Neural cell (in vitro differentiated cells): ENCODE measurements at regions not wholly inside any gene's neighbourhood (a gene's known extent, or its start where the extent isn't known, plus 50 kb on each side); places are given as distances from the start of the nearest gene placed in this dataset.

Experiments
- H2AFZ ChIP-seq: fragments of 200-600, 300-800 bp; sonication (generic), shearing (Covaris generic); 2 replicates; pipeline ENCODE4 v1.6.0; 2014; ENCODE audit warnings: low read depth, mild to moderate bottlenecking, antibody characterized with exemption, low read length, moderate library complexity
- H3F3A ChIP-seq: fragments of 200-600 bp; shearing (Covaris generic); 2 replicates; pipeline ENCODE4 v1.6.1; 2016; ENCODE audit warnings: mild to moderate bottlenecking, moderate library complexity, mixed read lengths, antibody characterized with exemption, low read length; ENCODE audit not compliant: insufficient read depth, poor library complexity, severe bottlenecking
- H3K27ac ChIP-seq: fragments of 200-600, 300-800 bp; sonication (generic), shearing (Covaris generic); 2 replicates; pipeline ENCODE4 v1.5.1; 2014; ENCODE audit warnings: mild to moderate bottlenecking, low read length, moderate library complexity
- H3K27me3 ChIP-seq: fragments of 300-800, 200-600 bp; sonication (generic), shearing (Covaris generic); 2 replicates; pipeline ENCODE4 v1.6.0; 2014; ENCODE audit warnings: mild to moderate bottlenecking, low read depth, low read length, moderate library complexity; ENCODE audit not compliant: insufficient read depth
- H3K36me3 ChIP-seq: fragments of 300-800, 200-600 bp; sonication (generic), shearing (Covaris generic); 2 replicates; pipeline ENCODE4 v1.5.1; 2014; ENCODE audit warnings: mild to moderate bottlenecking, antibody characterized with exemption, low read length, moderate library complexity; ENCODE audit not compliant: insufficient read depth
- H3K4me2 ChIP-seq: fragments of 300-800, 200-600 bp; sonication (generic), shearing (Covaris generic); 2 replicates; pipeline ENCODE4 v1.6.0; 2014; ENCODE audit warnings: mild to moderate bottlenecking, low read length
- H3K4me3 ChIP-seq: fragments of 300-800, 200-600 bp; sonication (generic), shearing (Covaris generic); 2 replicates; pipeline ENCODE4 v1.5.1; 2014; ENCODE audit warnings: mild to moderate bottlenecking, low read length, moderate library complexity
- H3K79me2 ChIP-seq: fragments of 200-600 bp; shearing (Covaris generic); replicated peaks from 2 replicates; pipeline ENCODE4 v1.6.0; 2014; ENCODE audit warnings: mild to moderate bottlenecking, low read length, moderate library complexity; ENCODE audit not compliant: insufficient read depth
- H3K9ac ChIP-seq: fragments of 300-800, 200-600 bp; sonication (generic), shearing (Covaris generic); 2 replicates; pipeline ENCODE4 v1.6.1; 2016; ENCODE audit warnings: mild to moderate bottlenecking, low read length, mixed read lengths
- H3K9me2 ChIP-seq: fragments of 200-600 bp; shearing (Covaris generic); 2 replicates; pipeline ENCODE4 v1.6.1; 2016; ENCODE audit warnings: mild to moderate bottlenecking, low read length, mixed read lengths; ENCODE audit not compliant: insufficient read depth
- H3K9me3 ChIP-seq: fragments of 200-600, 300-800 bp; sonication (generic), shearing (Covaris generic); 2 replicates; pipeline ENCODE4 v1.6.1; 2016; ENCODE audit warnings: mild to moderate bottlenecking, mixed run types, low read length, moderate library complexity, mixed read lengths
- H4K20me1 ChIP-seq: fragments of 200-600 bp; shearing (Covaris generic); 2 replicates; pipeline ENCODE4 v1.6.1; 2016; ENCODE audit warnings: mild to moderate bottlenecking, mixed run types; ENCODE audit not compliant: insufficient read depth
- EP300 ChIP-seq: fragments of 450-650 bp; conservative IDR thresholded peaks from 2 replicates; pipeline ENCODE4 v1.6.1; 2014; ENCODE audit warnings: antibody characterized with exemption, mild to moderate bottlenecking, moderate library complexity; ENCODE audit not compliant: poor library complexity, severe bottlenecking
- EZH2 ChIP-seq: fragments of 200-600, 300-800 bp; shearing (Covaris generic), sonication (generic); IDR thresholded peaks from 2 replicates; pipeline ENCODE4 v1.6.1; 2014; ENCODE audit warnings: antibody characterized with exemption, low read length, borderline replicate concordance, mild to moderate bottlenecking; ENCODE audit not compliant: insufficient read depth, poor library complexity, severe bottlenecking
- MXI1 ChIP-seq: fragments of 450-650 bp; conservative IDR thresholded peaks from 2 replicates; pipeline ENCODE4 v1.6.1; 2014; ENCODE audit warnings: antibody characterized with exemption, mild to moderate bottlenecking; ENCODE audit not compliant: poor library complexity, severe bottlenecking
- POLR2AphosphoS5 ChIP-seq: IDR thresholded peaks from 2 replicates; pipeline ENCODE4 v1.6.1; 2012
- RAD21 ChIP-seq: fragments of 450-650 bp; conservative IDR thresholded peaks from 2 replicates; pipeline ENCODE4 v1.6.1; 2014; ENCODE audit warnings: antibody characterized with exemption, mild to moderate bottlenecking, moderate library complexity
- SMC3 ChIP-seq: fragments of 450-650 bp; conservative IDR thresholded peaks from 2 replicates; pipeline ENCODE4 v1.6.1; 2014; ENCODE audit warnings: antibody characterized with exemption, mild to moderate bottlenecking, moderate library complexity; ENCODE audit not compliant: poor library complexity
- TAF1 ChIP-seq: IDR thresholded peaks from 2 replicates; pipeline ENCODE4 v1.6.1; 2012; ENCODE audit warnings: low read depth
- TF ChIP-seq, protein P1 (sequence below): fragments of 450-650 bp; IDR thresholded peaks from 2 replicates; pipeline ENCODE4 v1.5.1; 2014; ENCODE audit warnings: antibody characterized with exemption, mild to moderate bottlenecking, moderate library complexity; ENCODE audit not compliant: poor library complexity, severe bottlenecking
- TF ChIP-seq, protein P2 (sequence below): IDR thresholded peaks from 2 replicates; pipeline ENCODE4 v1.6.1; 2012; ENCODE audit warnings: borderline replicate concordance

DNA sequence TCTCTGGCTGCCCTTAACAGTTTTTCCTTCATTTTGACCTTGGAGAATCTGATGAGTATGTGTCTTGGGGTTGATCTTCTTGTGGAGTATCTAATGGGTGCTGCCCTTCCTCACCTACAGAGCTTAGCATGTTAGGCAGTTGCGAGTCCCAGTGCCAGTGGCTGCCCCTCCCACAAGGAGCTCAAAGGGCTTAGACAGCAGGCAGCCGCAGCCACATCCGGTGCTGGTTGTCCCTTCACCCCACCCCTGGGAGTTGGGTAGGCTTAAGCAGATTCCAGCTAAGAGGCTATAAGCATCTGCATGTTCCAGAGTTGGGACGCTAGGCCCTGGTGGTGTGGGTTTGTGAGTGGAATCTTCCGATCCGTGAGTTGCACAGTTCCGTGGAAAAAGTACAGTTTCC lies 322.1 kb upstream of the ARX start:
- Histone ChIP-seq H3K9ac (no peak overlapping the region), H3K9me3 (no peaks in the 10 kb centered on the region), H3K79me2 (no peaks in the 10 kb centered on the region), H3F3A (no peaks in the 10 kb centered on the region), H3K27me3 (no peaks in the 10 kb centered on the region), H3K9me2 (no peaks in the 10 kb centered on the region), H3K27ac (no peak overlapping the region), H3K36me3 (no peaks in the 10 kb centered on the region), H3K4me2 (no peak overlapping the region), H3K4me3 (no peak overlapping the region), H2AFZ (no peak overlapping the region), H4K20me1 (no peaks in the 10 kb centered on the region)
- TF ChIP-seq TAF1 = no peak
- TF ChIP-seq EZH2 = no peak
- no peak for TF ChIP-seq POLR2AphosphoS5
- TF ChIP-seq RAD21 = no peak
- TF ChIP-seq, protein P1, sequence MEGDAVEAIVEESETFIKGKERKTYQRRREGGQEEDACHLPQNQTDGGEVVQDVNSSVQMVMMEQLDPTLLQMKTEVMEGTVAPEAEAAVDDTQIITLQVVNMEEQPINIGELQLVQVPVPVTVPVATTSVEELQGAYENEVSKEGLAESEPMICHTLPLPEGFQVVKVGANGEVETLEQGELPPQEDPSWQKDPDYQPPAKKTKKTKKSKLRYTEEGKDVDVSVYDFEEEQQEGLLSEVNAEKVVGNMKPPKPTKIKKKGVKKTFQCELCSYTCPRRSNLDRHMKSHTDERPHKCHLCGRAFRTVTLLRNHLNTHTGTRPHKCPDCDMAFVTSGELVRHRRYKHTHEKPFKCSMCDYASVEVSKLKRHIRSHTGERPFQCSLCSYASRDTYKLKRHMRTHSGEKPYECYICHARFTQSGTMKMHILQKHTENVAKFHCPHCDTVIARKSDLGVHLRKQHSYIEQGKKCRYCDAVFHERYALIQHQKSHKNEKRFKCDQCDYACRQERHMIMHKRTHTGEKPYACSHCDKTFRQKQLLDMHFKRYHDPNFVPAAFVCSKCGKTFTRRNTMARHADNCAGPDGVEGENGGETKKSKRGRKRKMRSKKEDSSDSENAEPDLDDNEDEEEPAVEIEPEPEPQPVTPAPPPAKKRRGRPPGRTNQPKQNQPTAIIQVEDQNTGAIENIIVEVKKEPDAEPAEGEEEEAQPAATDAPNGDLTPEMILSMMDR = no peak
- no peak for TF ChIP-seq EP300
- TF ChIP-seq SMC3 = no peak
- TF ChIP-seq, protein P2, sequence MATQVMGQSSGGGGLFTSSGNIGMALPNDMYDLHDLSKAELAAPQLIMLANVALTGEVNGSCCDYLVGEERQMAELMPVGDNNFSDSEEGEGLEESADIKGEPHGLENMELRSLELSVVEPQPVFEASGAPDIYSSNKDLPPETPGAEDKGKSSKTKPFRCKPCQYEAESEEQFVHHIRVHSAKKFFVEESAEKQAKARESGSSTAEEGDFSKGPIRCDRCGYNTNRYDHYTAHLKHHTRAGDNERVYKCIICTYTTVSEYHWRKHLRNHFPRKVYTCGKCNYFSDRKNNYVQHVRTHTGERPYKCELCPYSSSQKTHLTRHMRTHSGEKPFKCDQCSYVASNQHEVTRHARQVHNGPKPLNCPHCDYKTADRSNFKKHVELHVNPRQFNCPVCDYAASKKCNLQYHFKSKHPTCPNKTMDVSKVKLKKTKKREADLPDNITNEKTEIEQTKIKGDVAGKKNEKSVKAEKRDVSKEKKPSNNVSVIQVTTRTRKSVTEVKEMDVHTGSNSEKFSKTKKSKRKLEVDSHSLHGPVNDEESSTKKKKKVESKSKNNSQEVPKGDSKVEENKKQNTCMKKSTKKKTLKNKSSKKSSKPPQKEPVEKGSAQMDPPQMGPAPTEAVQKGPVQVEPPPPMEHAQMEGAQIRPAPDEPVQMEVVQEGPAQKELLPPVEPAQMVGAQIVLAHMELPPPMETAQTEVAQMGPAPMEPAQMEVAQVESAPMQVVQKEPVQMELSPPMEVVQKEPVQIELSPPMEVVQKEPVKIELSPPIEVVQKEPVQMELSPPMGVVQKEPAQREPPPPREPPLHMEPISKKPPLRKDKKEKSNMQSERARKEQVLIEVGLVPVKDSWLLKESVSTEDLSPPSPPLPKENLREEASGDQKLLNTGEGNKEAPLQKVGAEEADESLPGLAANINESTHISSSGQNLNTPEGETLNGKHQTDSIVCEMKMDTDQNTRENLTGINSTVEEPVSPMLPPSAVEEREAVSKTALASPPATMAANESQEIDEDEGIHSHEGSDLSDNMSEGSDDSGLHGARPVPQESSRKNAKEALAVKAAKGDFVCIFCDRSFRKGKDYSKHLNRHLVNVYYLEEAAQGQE = no peak
- no peak for TF ChIP-seq MXI1

DNA sequence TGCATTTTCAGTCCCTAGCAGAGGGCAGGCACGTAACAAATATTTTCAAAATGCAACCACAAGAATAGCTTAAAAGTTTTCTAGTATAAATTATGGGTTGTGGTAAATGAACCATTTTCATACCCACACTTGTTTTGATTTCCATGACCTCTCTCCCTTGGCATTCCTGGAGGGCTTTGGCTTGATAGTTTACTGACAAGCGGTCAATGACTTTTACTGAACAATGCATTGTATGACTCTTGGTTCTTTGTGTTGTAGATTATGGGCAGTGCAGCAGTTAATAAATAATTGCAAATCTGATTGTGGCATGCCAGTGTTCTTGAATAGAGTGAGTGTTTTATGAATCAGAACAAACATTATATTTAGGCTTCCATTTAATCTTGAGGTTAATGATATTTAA lies 285.2 kb upstream of the ARX start:
- Histone ChIP-seq H2AFZ (no peak overlapping the region), H3K9me3 (no peaks in the 10 kb centered on the region), H3K36me3 (no peaks in the 10 kb centered on the region), H3K79me2 (no peaks in the 10 kb centered on the region), H3K4me3 (no peak overlapping the region), H3K9ac (no peak overlapping the region), H4K20me1 (no peaks in the 10 kb centered on the region), H3K27me3 (no peaks in the 10 kb centered on the region), H3K27ac (no peak overlapping the region), H3F3A (no peaks in the 10 kb centered on the region), H3K9me2 (no peaks in the 10 kb centered on the region), H3K4me2 (no peak overlapping the region)
- TF ChIP-seq POLR2AphosphoS5 (no peak), EZH2 (no peak), RAD21 (no peak), TAF1 (no peak), EP300 (no peak), MXI1 (no peak), SMC3 (no peak)
- TF ChIP-seq, protein P2 = no peak
- TF ChIP-seq, protein P1 = no peak
